ENCODE measurements at regions not wholly inside any gene's neighbourhood (a gene's known extent, or its start where the extent isn't known, plus 50 kb on each side); places are given as distances from the start of the nearest gene placed in this dataset.

DNA sequence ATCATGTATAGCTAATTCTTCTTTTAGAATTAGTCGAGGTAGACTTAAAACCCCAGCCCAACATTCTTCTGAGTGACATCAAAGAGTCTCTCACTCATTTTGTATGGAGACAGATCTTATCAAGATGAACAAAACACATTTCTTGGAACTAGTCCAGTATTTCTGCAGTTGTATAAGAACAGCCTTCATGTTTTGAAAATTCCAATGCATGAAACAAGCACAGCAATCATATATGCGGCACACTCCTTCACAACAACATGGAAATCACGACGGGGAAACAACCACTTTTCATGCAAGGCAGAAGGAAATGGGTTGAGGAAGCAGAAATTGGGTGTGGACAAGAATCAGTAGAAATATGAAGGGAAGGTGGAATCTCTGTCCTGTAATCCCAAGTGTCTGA is 113.8 kb downstream of the PLK2 start:
- H3K9ac ChIP-seq (ENCODE audit: low read depth, low read length, poor library complexity) = no peak overlapping the region
- no peak overlapping the region for H3K23ac ChIP-seq (ENCODE audit: low read depth, low read length, poor library complexity)
- no peaks in the 10 kb centered on the region for H3K4me1 ChIP-seq (ENCODE audit: control insufficient read depth in 2 of 2, insufficient read depth in 1 of 2, low read depth in 1 of 2, low read length in 2 of 2)
- H3K36me3 ChIP-seq (replicated peaks in 1 of 2; ENCODE audit: control insufficient read depth in 2 of 2, insufficient read depth in 2 of 2, low read length in 2 of 2) = no peaks in the 10 kb centered on the region
- no peak overlapping the region for H3K4ac ChIP-seq (ENCODE audit: low read length)
- H3K79me1 ChIP-seq (ENCODE audit: low read depth, low read length) = no peaks in the 10 kb centered on the region
- no peak overlapping the region for H3K4me3 ChIP-seq (ENCODE audit: low read length in 2 of 2)
- H4K91ac ChIP-seq (ENCODE audit: low read depth, low read length, poor library complexity) = no peak overlapping the region
- WGBS, 2 donors (ENCODE audit: extremely low coverage in 2 of 2, insufficient read length in 2 of 2, insufficient replicate concordance in 1 of 2) = no CpG with 5 or more reads among the region's 4 CpGs
- no peak overlapping the region for H2AFZ ChIP-seq (ENCODE audit: low read length)
- H2AK5ac ChIP-seq (ENCODE audit: low read depth, low read length) = no peak overlapping the region
- no peaks in the 10 kb centered on the region for H3K9me3 ChIP-seq (replicated peaks in 1 of 2; ENCODE audit: control insufficient read depth in 2 of 2, insufficient read depth in 1 of 2, low read depth in 1 of 2, low read length in 2 of 2)
- H2BK120ac ChIP-seq (ENCODE audit: low read depth, low read length) = no peak overlapping the region
- no peak overlapping the region for H2BK12ac ChIP-seq (ENCODE audit: low read length)
- H3K27me3 ChIP-seq (ENCODE audit: control insufficient read depth in 3 of 3, insufficient read depth in 3 of 3, low read depth in 1 of 3, low read length in 3 of 3) = no peaks in the 10 kb centered on the region
- H3K14ac ChIP-seq (ENCODE audit: low read length) = no peak overlapping the region
- no peak overlapping the region for H2BK5ac ChIP-seq (ENCODE audit: low read length)
- no peak overlapping the region for H3K4me2 ChIP-seq (ENCODE audit: insufficient read depth, low read length, poor library complexity, severe bottlenecking)
- H3K18ac ChIP-seq (ENCODE audit: low read length) = no peak overlapping the region
- no peak overlapping the region for H3K27ac ChIP-seq (replicated peaks; ENCODE audit: low read length)
- no peak overlapping the region for H2BK15ac ChIP-seq (ENCODE audit: low read length)
- no peak overlapping the region for H4K8ac ChIP-seq (ENCODE audit: low read depth, low read length)
- DNase-seq (ENCODE audit: low spot score) = no peak

DNA sequence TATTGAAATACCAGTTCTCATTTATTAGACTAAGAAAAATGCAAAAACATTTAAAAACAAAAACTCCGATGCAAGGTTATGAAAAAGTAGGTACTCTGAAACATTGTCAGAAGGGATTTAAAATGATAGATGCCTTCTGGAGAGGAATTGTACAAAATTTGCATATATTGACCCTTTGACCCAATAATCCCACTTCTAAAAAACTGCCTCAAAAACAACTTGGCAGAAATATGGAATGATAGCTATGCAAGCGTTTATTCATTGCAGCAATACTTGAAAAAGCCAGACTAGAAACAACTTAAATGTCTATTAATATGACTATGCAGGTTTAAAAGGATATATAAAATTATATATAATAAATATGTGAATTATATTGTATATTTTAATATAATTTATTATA is 118.4 kb downstream of the PLK2 start:
- no peak for DNase-seq (ENCODE audit: low spot score)
- H3K9ac ChIP-seq (ENCODE audit: low read depth, low read length, poor library complexity) = no peak overlapping the region
- no peak overlapping the region for H3K23ac ChIP-seq (ENCODE audit: low read depth, low read length, poor library complexity)

DNA sequence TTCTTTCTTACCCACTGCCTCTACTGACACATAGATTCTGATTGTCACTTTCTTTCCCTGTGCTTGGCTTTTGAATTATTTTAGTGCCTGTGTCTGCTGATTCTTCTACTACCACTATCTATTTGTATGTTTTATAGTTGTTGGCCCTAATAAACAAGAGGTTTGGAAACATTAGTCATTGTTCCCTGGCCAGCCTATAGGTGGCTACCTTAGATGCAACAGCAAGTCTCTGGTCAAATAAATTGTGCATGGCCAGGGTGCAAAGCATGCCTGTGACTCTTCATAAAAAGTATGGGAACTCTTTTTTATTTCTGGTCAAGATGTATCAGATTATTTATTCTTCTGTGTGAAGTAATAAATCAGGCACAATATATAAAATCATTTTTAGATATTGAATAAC is 124.4 kb downstream of the PLK2 start:
- Histone ChIP-seq H3K4me1 (ENCODE audit: control insufficient read depth in 2 of 2, insufficient read depth in 1 of 2, low read depth in 1 of 2, low read length in 2 of 2) (no peaks in the 10 kb centered on the region), H3K4me3 (ENCODE audit: low read length in 2 of 2) (no peak overlapping the region), H3K18ac (ENCODE audit: low read length) (no peak overlapping the region), H2BK15ac (ENCODE audit: low read length) (no peak overlapping the region), H3K14ac (ENCODE audit: low read length) (no peak overlapping the region), H3K27ac (replicated peaks; ENCODE audit: low read length) (no peak overlapping the region), H2AFZ (ENCODE audit: low read length) (no peak overlapping the region), H2AK5ac (ENCODE audit: low read depth, low read length) (no peak overlapping the region), H3K9me3 (replicated peaks in 1 of 2; ENCODE audit: control insufficient read depth in 2 of 2, insufficient read depth in 1 of 2, low read depth in 1 of 2, low read length in 2 of 2) (peaks cover 0 to 2% of the 10 kb centered on the region in 2 donors), H2BK120ac (ENCODE audit: low read depth, low read length) (no peak overlapping the region), H3K4ac (ENCODE audit: low read length) (no peak overlapping the region), H3K23ac (ENCODE audit: low read depth, low read length, poor library complexity) (no peak overlapping the region), H3K27me3 (ENCODE audit: control insufficient read depth in 3 of 3, insufficient read depth in 3 of 3, low read depth in 1 of 3, low read length in 3 of 3) (no peaks in the 10 kb centered on the region), H3K4me2 (ENCODE audit: insufficient read depth, low read length, poor library complexity, severe bottlenecking) (no peak overlapping the region), H4K8ac (ENCODE audit: low read depth, low read length) (no peak overlapping the region), H3K36me3 (replicated peaks in 1 of 2; ENCODE audit: control insufficient read depth in 2 of 2, insufficient read depth in 2 of 2, low read length in 2 of 2) (no peaks in the 10 kb centered on the region), H3K79me1 (ENCODE audit: low read depth, low read length) (no peaks in the 10 kb centered on the region), H2BK12ac (ENCODE audit: low read length) (no peak overlapping the region), H4K91ac (ENCODE audit: low read depth, low read length, poor library complexity) (no peak overlapping the region), H3K9ac (ENCODE audit: low read depth, low read length, poor library complexity) (no peak overlapping the region), H2BK5ac (ENCODE audit: low read length) (no peak overlapping the region)
- DNase-seq (ENCODE audit: low spot score) = no peak

More for the DNA sequence above, 118.4 kb downstream of the PLK2 start:
- no CpG with 5 or more reads among the region's 2 CpGs for WGBS, 2 donors (ENCODE audit: extremely low coverage in 2 of 2, insufficient read length in 2 of 2, insufficient replicate concordance in 1 of 2)
- no peaks in the 10 kb centered on the region for H3K79me1 ChIP-seq (ENCODE audit: low read depth, low read length)
- no peak overlapping the region for H2AK5ac ChIP-seq (ENCODE audit: low read depth, low read length)
- no peak overlapping the region for H4K91ac ChIP-seq (ENCODE audit: low read depth, low read length, poor library complexity)
- H3K27ac ChIP-seq (replicated peaks; ENCODE audit: low read length) = no peak overlapping the region
- H4K8ac ChIP-seq (ENCODE audit: low read depth, low read length) = no peak overlapping the region
- no peak overlapping the region for H2BK5ac ChIP-seq (ENCODE audit: low read length)
- no peak overlapping the region for H3K4me3 ChIP-seq (ENCODE audit: low read length in 2 of 2)
- H2BK120ac ChIP-seq (ENCODE audit: low read depth, low read length) = no peak overlapping the region
- peaks cover 0 to 2% of the 10 kb centered on the region in 2 donors for H3K9me3 ChIP-seq (replicated peaks in 1 of 2; ENCODE audit: control insufficient read depth in 2 of 2, insufficient read depth in 1 of 2, low read depth in 1 of 2, low read length in 2 of 2)
- no peak overlapping the region for H2AFZ ChIP-seq (ENCODE audit: low read length)
- no peaks in the 10 kb centered on the region for H3K4me1 ChIP-seq (ENCODE audit: control insufficient read depth in 2 of 2, insufficient read depth in 1 of 2, low read depth in 1 of 2, low read length in 2 of 2)
- no peaks in the 10 kb centered on the region for H3K27me3 ChIP-seq (ENCODE audit: control insufficient read depth in 3 of 3, insufficient read depth in 3 of 3, low read depth in 1 of 3, low read length in 3 of 3)
- no peaks in the 10 kb centered on the region for H3K36me3 ChIP-seq (replicated peaks in 1 of 2; ENCODE audit: control insufficient read depth in 2 of 2, insufficient read depth in 2 of 2, low read length in 2 of 2)
- no peak overlapping the region for H2BK15ac ChIP-seq (ENCODE audit: low read length)
- no peak overlapping the region for H3K4ac ChIP-seq (ENCODE audit: low read length)
- no peak overlapping the region for H3K4me2 ChIP-seq (ENCODE audit: insufficient read depth, low read length, poor library complexity, severe bottlenecking)
- no peak overlapping the region for H3K18ac ChIP-seq (ENCODE audit: low read length)
- H2BK12ac ChIP-seq (ENCODE audit: low read length) = no peak overlapping the region
- H3K14ac ChIP-seq (ENCODE audit: low read length) = no peak overlapping the region

DNA sequence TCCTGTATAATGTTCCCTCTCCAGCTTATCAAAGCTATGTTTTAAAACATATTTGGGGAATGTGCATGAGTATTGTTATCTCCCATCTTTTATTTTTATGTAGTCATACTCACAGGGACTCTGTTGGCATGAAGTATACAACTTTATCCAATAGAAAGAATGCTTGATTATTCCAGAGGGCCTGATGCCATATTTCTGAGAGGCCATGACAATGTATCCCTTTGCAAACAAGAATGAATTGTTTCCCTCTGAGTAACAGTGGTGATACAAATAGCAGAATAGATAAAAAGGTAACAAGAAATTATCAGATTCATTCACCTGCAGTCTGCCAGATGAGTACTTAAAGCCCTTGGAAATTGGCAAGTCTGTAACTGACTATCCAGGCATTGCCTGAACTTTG is 125.9 kb downstream of the PLK2 start:
- Histone ChIP-seq H4K8ac (ENCODE audit: low read depth, low read length) (no peak overlapping the region), H3K4me3 (ENCODE audit: low read length in 2 of 2) (no peak overlapping the region)

More for the DNA sequence above, 125.9 kb downstream of the PLK2 start:
- Histone ChIP-seq H2BK5ac (ENCODE audit: low read length) (no peak overlapping the region), H2AK5ac (ENCODE audit: low read depth, low read length) (no peak overlapping the region), H3K9me3 (replicated peaks in 1 of 2; ENCODE audit: control insufficient read depth in 2 of 2, insufficient read depth in 1 of 2, low read depth in 1 of 2, low read length in 2 of 2) (peaks cover 0 to 2% of the 10 kb centered on the region in 2 donors), H3K27me3 (ENCODE audit: control insufficient read depth in 3 of 3, insufficient read depth in 3 of 3, low read depth in 1 of 3, low read length in 3 of 3) (no peaks in the 10 kb centered on the region), H3K4me2 (ENCODE audit: insufficient read depth, low read length, poor library complexity, severe bottlenecking) (no peak overlapping the region), H3K79me1 (ENCODE audit: low read depth, low read length) (no peaks in the 10 kb centered on the region), H3K36me3 (replicated peaks in 1 of 2; ENCODE audit: control insufficient read depth in 2 of 2, insufficient read depth in 2 of 2, low read length in 2 of 2) (no peaks in the 10 kb centered on the region), H3K4me1 (ENCODE audit: control insufficient read depth in 2 of 2, insufficient read depth in 1 of 2, low read depth in 1 of 2, low read length in 2 of 2) (no peaks in the 10 kb centered on the region), H2BK12ac (ENCODE audit: low read length) (no peak overlapping the region), H2BK15ac (ENCODE audit: low read length) (no peak overlapping the region), H2AFZ (ENCODE audit: low read length) (no peak overlapping the region), H2BK120ac (ENCODE audit: low read depth, low read length) (no peak overlapping the region), H3K23ac (ENCODE audit: low read depth, low read length, poor library complexity) (no peak overlapping the region), H4K91ac (ENCODE audit: low read depth, low read length, poor library complexity) (no peak overlapping the region), H3K9ac (ENCODE audit: low read depth, low read length, poor library complexity) (no peak overlapping the region), H3K14ac (ENCODE audit: low read length) (no peak overlapping the region), H3K4ac (ENCODE audit: low read length) (no peak overlapping the region), H3K27ac (replicated peaks; ENCODE audit: low read length) (no peak overlapping the region), H3K18ac (ENCODE audit: low read length) (no peak overlapping the region)
- DNase-seq (ENCODE audit: low spot score) = no peak

Measured in neuronal stem cell (in vitro differentiated cells).